D721Med (cell line): ENCODE measurements at regions not wholly inside any gene's neighbourhood (a gene's known extent, or its start where the extent isn't known, plus 50 kb on each side); places are given as distances from the start of the nearest gene placed in this dataset.

Experiments
- DNase-seq: peaks from one replicate; pipeline ENCODE4 v3.0.0; 2011; ENCODE audit warnings: low spot score; ENCODE audit not compliant: insufficient read length
- FAIRE-seq: peaks from 2 replicates; lab custom pipeline; 2011; peaks lifted over from hg19 to GRCh38; lab: Jason Lieb, UNC
- CTCF ChIP-seq: IDR thresholded peaks from 2 replicates; pipeline ENCODE4 v1.5.1; 2012; ENCODE audit warnings: mild to moderate bottlenecking, control low read depth; ENCODE audit not compliant: insufficient read depth; ENCODE audit errors: missing control alignments

- FAIRE-seq (no peak), DNase-seq (no peak)
- TF ChIP-seq CTCF: no peak
Measured at GRCh38 chr4:100953616-100954015, 393.7 kb downstream of the PPP3CA start.

DNA sequence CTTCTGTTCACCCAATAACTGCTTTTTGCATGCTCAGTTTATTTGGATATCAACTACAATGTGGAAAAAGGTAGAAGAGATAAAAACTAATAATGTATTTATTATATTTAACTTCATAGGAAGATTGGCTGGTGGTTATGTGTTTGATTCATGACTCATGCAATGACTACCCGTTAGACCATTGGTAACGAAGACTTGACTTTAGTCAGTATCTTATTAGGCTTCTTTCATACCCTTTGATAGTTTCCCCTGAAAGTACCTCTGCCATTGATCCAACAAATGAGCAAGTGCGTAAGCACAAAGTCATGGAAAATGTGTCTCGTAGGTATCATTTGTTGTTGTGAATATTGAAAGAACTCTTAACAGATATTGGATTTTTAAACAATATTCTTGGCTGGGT is 394.7 kb downstream of the PPP3CA start:
- FAIRE-seq (no peak), DNase-seq (no peak)
- no peak for TF ChIP-seq CTCF

- FAIRE-seq (no peak), DNase-seq (no peak)
- TF ChIP-seq CTCF: no peak
Measured at GRCh38 chr4:100949350-100949935, 397.9 kb downstream of the PPP3CA start.

- no peak for TF ChIP-seq CTCF
- DNase-seq: no peak
Measured at GRCh38 chr4:100948911-100949310, 398.4 kb downstream of the PPP3CA start.

DNA sequence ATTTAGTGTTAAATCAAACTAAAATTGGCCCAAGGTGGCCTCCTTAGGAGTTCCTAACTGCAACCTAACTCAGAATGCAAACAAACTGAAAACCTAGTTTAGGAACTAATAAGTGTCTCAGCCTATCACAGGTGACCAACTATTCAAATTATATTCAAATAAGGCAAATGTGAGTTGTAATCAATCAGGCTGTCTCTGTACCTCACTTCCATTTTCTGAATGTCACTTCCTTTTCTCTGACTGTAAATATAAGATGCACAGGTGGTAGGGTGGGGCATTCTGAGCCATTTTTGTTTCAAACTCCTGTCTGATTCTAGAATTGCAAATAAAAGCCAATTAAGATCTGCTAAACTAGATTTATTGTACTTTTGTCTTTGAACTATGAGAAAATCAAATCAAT is 401.5 kb downstream of the PPP3CA start:
- no peak for TF ChIP-seq CTCF
- DNase-seq (no peak), FAIRE-seq (peak; percentile 66)

More at GRCh38 chr4:100948911-100949310, 398.4 kb downstream of the PPP3CA start:
- no peak for FAIRE-seq

DNA sequence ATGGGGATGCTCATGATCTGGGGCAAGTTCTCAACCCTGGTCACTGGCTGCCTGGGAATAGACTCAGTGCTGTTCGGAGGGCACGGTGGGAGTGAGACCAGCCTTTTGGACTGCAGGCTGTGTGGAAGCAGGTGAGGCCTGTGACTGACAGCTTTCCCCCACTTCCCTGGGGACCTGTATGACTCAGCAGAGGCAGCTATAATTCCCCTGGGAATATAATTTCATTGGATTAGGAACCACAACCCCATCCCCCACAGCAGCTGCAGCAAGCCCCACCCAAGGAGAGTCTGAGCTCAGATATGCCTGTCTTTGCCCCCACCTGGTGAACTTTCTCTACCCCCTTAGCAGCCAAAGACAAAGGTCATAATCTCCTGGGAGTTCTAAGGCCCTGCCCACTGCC is 408.6 kb downstream of the PPP3CA start:
- FAIRE-seq: no peak
- TF ChIP-seq CTCF: no peak
- DNase-seq: no peak

DNA sequence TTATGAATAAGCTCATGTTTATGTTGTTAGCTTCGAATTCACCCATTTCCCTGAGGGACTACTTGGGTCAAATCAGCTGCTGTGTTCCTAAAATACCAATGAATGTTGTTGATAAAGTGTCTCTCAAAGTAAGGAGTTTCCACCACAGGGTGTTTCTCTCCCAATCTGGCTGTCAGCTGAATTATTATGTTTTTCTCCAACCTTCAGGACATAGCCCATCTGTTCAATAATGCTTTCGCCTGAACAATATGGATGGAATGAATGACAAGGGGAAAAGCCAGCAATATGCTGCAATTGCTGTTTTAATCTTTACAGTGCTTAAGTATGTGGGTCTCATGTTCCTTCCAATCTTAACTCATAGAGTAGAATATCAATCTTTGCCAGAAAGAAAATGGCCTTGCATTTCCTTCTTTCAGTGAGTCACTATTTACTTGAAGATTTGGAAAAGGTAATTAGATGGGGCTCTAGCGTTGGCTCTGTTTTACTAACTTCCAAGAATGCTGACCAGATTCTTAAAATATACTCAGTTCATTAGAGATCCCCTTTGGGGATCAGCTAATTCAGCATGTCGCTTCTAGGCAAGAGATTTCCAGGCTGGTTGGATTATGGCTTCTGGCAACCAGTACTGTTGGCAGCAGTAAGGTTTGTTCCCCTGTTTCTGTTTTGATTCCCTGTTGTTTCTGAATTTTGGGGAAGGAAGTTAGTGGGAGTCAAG is 410.5 kb downstream of the PPP3CA start:
- DNase-seq: no peak
- FAIRE-seq: peak; percentile 69
- TF ChIP-seq CTCF: no peak
